Heart left ventricle (tissue), 13 donors: ENCODE measurements at regions not wholly inside any gene's neighbourhood (a gene's known extent, or its start where the extent isn't known, plus 50 kb on each side); places are given as distances from the start of the nearest gene placed in this dataset.

Experiments
- POLR2A ChIP-seq, 2 donors: fragments of 450-650 bp; IDR thresholded peaks; one replicate each; pipeline ENCODE4 v1.6.1; 2017; ENCODE audit warnings: antibody characterized with exemption in 2 of 2, mild to moderate bottlenecking in 2 of 2, moderate library complexity in 2 of 2
- TF ChIP-seq, protein P1 (sequence below), 12 donors: fragments of 200-600 bp; sonication (generic) in 4 of 12; IDR thresholded peaks; one replicate each; pipeline versions ENCODE4 v1.5.0 to v1.8.0; 2018 to 2022; ENCODE audit warnings: antibody characterized with exemption in 12 of 12, mild to moderate bottlenecking in 5 of 12
- donor health status: ischemic (EF 13 %, LVEDD 7.1; RV severe dilation, severe dysfunction).
- donor health status: DM: no; HTN: yes; CAD: no.
- donor health status: DM: no; HTN: no; CAD: no.
- donor health status: ischemic (EF 25% LVEDD 6.9; RV normal size, moderate dysfunction).
- donor health status: ischemic (EF 25% LVEDD 5.7; RV mildly dilated, moderate dysfunction).
- donor health status: ischemic (EF 35%, LVEDD 5.7; RV mildly dilated, moderate dysfunction).
- donor health status: nonischemic (EF 11% LVEDD 7.7; RV severe dilation, severe dysfunction).
- donor health status: DM: yes; HTN: yes; CAD: no.
- donor health status: PGD.
- donor health status: ischemic (EF 29% LVEDD 5.4; RV normal size, mild dysfunction).
- donor health status: nonischemic (EF 23%, LVEDD 6.1; RV moderate dilation, normal function).

DNA sequence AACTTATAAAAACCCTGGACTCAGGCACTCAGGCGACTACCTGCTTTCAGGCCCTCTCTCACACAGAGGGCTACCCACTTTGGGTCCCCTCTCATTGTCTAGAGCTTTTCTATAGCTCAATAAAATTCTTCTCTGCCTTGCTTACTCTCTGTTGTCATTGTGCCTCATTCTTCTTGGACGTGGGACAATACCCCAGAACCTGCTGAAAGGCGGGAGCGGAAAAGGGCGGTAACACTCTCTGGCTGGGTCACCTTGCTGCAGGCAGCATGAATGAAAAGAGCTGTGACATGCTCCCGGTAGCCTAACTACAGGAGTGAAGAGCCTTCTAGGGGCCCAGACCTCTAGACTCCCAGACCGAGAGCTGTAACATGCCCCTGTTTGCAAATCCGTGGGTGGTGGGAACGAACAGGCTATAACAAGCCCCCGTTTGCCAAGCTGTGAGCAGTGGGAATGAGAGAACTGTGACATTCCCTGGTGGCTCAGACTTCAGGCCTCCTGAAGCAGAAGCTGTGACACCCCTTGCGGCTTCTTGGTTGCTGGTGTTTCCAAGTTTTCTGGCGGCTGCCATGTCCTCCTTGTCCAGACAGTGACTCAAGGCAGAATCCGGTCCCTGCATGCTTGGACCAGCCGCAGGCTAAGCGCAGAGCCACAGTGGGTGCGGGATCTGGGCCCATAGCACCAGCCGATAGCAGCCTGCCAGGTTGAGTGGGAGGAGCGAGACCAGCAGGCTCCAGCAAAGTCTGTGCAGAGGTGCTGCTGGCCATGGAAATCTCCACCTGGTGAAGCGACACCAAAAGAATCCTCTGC is 684.6 kb downstream of the ARAP2 start:
- TF ChIP-seq, protein P1, sequence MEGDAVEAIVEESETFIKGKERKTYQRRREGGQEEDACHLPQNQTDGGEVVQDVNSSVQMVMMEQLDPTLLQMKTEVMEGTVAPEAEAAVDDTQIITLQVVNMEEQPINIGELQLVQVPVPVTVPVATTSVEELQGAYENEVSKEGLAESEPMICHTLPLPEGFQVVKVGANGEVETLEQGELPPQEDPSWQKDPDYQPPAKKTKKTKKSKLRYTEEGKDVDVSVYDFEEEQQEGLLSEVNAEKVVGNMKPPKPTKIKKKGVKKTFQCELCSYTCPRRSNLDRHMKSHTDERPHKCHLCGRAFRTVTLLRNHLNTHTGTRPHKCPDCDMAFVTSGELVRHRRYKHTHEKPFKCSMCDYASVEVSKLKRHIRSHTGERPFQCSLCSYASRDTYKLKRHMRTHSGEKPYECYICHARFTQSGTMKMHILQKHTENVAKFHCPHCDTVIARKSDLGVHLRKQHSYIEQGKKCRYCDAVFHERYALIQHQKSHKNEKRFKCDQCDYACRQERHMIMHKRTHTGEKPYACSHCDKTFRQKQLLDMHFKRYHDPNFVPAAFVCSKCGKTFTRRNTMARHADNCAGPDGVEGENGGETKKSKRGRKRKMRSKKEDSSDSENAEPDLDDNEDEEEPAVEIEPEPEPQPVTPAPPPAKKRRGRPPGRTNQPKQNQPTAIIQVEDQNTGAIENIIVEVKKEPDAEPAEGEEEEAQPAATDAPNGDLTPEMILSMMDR (IDR thresholded peaks at IDR 0.05): no peak
- no peak for TF ChIP-seq POLR2A (IDR thresholded peaks at IDR 0.05)
